ENCODE measurements at regions not wholly inside any gene's neighbourhood (a gene's known extent, or its start where the extent isn't known, plus 50 kb on each side); places are given as distances from the start of the nearest gene placed in this dataset.

DNA sequence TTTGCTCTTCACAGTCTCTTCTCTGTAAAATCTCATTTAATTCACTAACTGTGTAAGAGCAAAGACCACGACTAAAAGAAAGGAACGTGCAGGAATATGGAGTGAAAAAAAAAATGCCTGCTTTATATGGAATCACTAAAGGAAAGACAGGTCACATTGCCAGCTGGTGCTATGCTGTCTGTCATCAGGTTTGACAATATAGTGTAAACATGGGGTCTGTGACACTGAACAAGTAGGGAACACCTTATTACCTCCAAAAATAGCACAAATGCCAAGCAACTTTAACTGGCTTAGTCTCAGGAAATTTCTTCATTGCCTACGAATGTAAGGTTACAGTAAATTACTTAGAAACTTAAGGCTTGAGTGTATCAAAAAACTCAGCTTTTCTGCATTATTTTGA, 364.5 kb upstream of the LINC00305 start:
- TF ChIP-seq EZH2 (IDR thresholded peaks at IDR 0.05; ENCODE audit: insufficient read depth, poor library complexity, severe bottlenecking) (no peak), EZH2phosphoT487 (IDR thresholded peaks at IDR 0.05; ENCODE audit: insufficient read depth, low read depth) (no peak)

All from GM23248 (cell line).